ENCODE measurements at regions not wholly inside any gene's neighbourhood (a gene's known extent, or its start where the extent isn't known, plus 50 kb on each side); places are given as distances from the start of the nearest gene placed in this dataset.

GRCh38 chr2:118264232-118264990 is 176.1 kb downstream of the INSIG2 start:
- DNase-seq = no peak

- no peak for DNase-seq
Observed at GRCh38 chr2:118257696-118258095, 169.4 kb downstream of the INSIG2 start.

- DNase-seq = no peak
Observed at GRCh38 chr2:118255771-118256372, 167.6 kb downstream of the INSIG2 start.

GRCh38 chr2:118255301-118255700 is 167.0 kb downstream of the INSIG2 start:
- peak; percentile 25 for DNase-seq

DNA sequence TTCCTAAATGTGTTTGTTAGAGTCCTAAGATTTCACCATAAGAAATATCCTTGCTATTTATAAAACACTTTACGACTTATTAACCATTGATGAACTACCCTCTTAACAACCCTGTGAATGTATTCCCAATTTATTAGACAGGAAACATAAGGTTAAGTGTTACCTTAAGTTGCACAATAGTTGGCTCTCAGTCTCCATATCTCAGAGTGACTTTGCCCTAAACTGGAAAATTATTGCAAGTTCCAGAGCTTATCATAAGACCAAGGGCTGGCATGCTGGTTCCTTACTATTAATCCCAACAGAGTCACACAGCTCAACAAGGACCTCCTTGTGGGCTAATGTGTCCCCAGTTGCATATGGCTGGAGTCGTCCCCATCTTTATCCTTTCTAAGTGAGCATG is 165.8 kb downstream of the INSIG2 start:
- DNase-seq = peak; percentile 1

GRCh38 chr2:118251427-118251826 is 163.2 kb downstream of the INSIG2 start:
- DNase-seq = peak; percentile 22

DNA sequence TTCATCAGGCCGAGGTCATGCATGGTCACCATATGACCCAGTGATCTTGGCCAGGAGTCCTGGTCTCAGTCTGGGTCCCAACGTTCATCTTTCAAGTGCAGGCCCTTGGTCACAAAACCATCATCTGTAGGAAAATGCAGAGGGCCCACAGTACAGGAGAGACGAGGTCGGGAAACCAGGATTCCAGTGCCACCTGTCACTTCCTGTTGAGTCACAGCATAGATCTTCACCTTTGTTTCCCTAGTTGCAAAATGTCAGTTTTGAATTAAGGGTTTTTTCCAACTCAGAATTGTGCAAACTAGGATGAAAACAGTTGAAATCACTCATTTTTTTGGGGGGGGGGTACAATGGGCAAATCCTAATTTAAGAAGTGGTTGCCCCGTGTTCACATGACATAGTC is 162.2 kb downstream of the INSIG2 start:
- peak; percentile 15 for DNase-seq

GRCh38 chr2:118250001-118250400 is 161.7 kb downstream of the INSIG2 start:
- no peak for DNase-seq

- peak; percentile 32 for DNase-seq
Observed at GRCh38 chr2:118249531-118249930, 161.3 kb downstream of the INSIG2 start.

DNA sequence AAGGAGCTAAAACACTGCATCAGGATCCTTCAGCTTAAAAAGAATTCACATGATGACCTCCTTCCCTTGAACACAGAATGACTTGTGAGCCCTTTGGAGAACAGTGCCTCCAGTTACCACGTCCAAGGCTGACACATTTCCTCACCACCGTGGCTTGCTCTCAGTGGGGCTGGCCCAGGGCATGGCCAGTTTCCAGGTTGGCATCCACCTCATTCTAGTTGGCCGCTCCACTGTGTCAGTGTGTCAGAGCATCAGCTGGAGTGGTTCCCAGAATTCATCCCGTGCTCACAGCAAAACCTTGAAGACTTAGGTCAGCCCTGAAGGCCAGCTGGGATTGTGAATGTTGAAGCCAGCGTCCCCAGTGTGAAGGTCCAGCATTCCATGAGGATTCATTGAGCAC is 158.5 kb downstream of the INSIG2 start:
- DNase-seq = peak; percentile 10

DNA sequence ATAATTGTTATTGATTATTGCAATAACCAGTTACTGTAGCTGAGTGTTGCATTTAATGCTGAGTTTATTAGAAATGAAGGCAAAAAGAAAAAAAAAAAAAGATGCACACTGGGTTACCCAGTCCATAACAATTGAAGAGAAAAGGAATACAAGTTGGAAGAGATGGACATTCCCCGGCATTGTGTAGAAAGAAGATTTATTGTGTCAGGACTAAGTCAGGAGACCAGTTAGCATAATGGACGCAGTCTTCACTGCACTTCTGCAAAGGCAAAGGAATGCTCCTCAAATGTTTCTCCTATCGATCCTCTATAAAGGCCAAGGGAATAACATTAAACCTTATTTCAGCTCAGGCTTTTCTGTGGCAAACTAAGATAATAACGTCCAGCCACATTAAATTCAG is 157.8 kb downstream of the INSIG2 start:
- DNase-seq = no peak

DNA sequence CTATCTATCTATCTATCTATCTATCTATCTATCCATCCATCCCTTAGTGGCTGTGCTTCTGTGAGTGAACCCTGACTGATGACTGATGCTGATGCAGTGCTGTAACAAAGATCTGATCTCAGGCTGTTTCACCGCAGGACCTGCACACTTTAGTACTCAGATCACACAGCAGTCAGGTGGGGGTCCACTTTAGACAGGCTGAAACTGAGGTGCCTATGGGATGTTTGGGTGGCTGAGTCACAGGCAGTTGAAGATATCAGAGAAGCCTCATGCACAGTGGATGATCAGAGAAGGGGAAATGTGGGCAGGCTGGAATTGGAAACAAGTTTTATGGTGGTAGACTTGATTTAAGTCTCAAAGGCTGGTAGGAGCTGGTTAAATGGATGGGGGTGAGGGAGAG is 156.4 kb downstream of the INSIG2 start:
- no peak for DNase-seq

DNA sequence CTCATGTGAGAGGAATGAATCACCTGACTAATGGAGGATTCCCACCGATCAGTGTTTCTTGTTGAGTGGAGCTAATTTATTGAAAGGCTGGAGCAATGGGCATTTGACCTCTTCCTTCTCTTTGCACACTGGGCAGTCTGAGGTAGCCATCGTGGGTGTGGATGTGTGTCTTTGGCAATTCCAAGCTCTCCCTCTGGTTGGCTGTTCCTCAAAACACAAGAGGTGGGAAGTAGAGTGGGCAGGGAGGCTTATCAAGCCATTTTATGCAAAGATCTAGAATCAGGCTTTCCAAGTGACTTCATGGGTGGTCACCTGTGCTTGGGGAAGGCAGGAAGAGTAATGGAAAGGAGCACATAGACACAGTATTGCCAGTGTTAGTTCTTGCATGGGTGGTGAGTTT is 154.8 kb downstream of the INSIG2 start:
- no peak for DNase-seq

DNA sequence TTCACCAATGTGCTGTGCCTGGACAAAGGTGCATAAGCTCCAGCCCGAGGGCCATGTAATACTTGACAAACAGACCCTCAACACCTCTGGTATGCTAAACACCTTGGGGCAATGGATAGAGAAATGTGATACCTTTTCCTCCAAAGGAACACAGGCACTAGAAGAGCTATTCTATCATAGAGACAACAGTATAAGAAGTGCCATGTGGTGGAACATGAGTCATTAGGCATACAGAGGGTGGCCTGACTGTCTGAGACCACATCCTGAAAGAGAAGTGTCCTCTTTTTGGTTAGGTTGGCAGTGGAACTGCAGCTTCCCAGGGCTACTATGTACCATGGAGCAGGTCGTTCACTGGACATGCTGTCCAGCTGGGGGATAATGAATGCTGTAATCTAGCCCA is 153.9 kb downstream of the INSIG2 start:
- no peak for DNase-seq

GRCh38 chr2:118241128-118241527 is 152.9 kb downstream of the INSIG2 start:
- no peak for DNase-seq

DNA sequence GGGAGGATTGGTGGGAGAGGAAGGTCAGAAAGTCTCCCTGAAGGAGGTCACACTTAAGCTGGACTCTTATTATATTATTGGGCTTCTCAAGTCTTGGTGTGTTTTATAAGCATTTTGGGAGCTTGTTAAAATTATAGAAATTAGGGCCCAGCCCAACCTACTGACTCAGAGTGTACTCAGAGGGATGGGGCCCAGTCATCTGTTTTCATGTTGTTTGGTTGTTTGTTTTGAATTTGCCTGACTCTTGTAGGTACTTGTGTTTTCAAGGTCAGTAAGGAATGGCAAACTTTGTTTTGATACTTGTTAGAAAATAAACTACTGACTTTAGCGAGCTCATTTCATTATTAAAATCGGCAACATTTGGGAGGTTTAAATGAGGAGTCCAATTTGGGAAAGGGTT is 152.0 kb downstream of the INSIG2 start:
- no peak for DNase-seq

- no peak for DNase-seq
Observed at GRCh38 chr2:118239284-118239683, 151.0 kb downstream of the INSIG2 start.

GRCh38 chr2:118237451-118237850 is 149.2 kb downstream of the INSIG2 start:
- DNase-seq = no peak

DNA sequence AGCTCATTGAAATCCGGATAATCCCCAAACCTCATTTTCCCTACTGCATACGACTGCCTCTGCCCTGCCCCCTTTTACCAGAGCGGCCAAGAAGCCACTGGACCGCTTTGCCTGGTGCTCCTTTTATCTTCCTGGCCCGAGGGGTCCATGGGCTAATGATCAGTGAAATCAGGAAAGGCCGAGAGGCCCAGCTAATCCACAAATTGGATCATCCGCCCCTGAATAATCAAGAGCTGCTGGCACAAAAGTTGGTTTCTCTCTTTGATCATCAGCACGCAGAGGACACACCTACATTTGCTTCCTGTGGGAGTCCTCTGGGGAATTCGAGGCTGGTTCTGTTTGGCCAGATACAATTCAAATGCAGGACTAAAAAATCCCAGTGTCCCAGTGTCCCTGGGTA is 144.5 kb downstream of the INSIG2 start:
- DNase-seq = no peak

DNA sequence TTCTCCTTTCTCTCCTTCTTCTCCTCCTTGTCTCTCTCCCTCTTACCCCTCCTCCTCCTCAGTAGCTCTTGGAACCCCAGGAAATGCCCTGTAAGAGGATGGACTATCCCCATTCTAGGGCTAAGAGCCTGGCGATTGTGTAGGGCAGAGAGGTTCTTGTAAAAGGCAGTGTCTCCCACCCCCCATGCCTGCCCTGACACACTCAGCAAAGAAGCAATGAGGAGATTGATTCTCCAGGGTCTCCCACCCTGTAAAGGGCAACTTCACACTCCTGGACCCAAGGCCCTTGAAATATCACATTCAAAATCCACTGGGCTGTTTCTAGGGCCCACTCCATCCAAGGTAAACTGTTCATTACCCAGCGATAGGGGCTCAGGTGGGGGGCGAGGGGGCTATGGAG is 144.1 kb downstream of the INSIG2 start:
- DNase-seq = no peak

DNA sequence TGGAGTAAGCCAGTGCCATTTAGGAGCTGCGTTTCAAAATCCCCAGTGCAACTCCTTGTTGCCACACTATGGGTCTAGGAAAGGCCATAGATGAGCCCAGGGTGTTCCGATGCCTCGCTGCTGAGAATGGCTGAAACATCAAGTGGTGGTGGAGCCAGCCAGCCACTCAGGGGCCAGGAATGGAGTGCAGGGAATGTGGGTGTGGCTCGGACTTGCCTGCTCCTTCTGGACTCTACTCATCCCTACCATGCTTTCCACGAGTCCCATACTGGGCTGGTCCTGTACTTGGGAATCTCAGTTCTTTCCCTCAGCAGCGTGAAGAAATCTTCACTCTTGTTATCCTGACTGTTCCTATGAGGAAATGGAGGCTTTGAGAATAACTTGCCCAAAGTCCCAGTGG is 143.5 kb downstream of the INSIG2 start:
- DNase-seq = no peak

DNA sequence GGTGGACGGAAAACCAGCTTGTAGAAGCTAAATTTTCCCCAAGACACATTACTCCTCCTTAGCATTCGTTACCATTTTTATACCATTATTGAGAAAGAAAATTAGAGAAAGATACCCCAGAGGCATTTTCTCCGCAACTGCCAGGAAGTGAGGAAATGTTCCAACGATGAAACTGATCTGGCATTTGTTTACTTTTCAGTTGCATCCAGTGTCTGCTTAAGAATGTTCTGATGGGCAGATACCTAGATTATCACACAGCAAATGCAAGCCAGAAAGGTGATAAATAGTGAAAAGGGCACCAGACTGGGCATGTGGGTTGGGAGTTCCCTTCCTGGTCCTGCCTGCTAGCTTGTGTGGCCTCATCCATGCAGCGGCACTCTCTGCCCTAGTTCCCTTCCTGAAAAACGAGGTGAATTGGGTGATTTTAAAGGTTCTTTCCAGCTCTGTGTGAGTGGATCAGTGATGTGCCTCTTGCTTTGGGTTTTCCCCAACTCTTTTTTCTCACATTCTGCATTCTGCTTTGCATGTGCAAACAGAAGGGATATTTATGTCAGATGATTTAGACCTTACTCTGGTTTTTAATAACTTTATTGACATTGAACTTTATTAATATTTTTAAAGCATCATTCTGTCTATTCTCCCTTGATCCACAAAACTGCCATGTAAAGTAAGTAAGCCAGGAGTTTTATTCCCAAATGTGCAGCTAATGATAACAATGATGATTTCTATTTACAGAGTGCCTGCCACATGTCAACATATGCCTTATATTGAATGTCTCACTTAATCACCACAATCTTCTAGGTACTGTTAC is 139.6 kb downstream of the INSIG2 start:
- no peak for DNase-seq

GRCh38 chr2:118225666-118226065 is 137.4 kb downstream of the INSIG2 start:
- DNase-seq = no peak

DNA sequence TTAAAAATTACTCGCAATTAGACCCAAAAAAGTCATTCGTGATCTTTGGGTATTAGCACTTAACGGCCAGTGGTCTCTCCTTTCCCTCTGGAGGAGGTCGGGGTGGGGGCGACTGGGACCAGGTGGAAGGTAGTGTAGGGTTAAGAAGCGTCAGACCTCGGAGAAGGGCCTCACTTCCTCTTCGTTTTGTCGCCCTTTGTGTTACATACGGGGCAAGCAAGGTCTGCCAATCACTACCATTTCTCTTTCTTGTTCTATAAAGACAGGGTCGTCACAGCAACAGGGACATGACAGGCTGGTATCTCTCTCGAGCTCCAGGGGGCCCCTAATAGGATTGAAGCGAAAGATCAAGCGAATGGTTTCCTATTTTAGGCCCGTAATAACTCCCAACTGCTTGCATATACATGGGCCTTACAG is 136.6 kb downstream of the INSIG2 start:
- no peak for DNase-seq
